ENCODE measurements at regions not wholly inside any gene's neighbourhood (a gene's known extent, or its start where the extent isn't known, plus 50 kb on each side); places are given as distances from the start of the nearest gene placed in this dataset.

DNA sequence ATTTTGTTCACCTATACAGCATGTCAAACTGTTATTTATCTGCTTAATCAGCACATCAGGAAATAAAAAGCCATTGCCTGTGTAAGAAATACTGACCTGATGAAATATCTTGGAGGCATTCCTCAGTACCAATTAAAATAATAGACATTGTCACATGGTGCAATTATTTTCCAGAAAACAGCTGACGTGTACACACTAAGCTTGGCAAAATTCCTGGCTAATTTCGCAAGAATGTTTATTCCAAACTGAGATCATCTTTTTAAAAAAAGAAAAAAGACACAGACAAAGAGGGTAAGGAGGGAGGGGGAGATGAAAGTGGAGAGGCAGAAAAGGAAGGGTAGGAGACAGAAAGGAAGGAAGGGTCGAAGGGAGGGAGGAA lies 61.9 kb upstream of the NFKB1 start:
- DNase-seq (ENCODE audit: low read depth): peak; percentile 86
- no peak overlapping the region for H3K4me3 ChIP-seq (ENCODE audit: low read depth, low read length)

DNA sequence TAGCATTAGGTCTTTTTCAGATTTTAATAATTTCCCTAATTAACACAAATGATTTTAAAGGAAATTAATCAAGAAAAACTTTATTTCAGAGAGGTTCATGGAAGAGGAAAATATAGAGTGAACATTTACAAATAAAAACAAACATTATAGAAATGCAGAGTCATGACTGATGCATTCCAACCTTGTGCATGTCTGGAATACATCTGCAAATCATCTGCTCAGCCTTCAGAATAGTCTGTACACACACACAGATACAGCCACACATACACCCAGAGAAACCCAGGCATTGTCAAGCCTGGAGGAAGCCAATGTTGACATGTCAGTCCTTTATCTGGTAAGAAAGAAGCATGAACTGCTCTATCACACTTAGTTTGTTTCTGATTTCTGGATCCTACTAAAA lies 61.3 kb upstream of the NFKB1 start:
- DNase-seq (ENCODE audit: low read depth): peak; percentile 71
- no peak overlapping the region for H3K4me3 ChIP-seq (ENCODE audit: low read depth, low read length)

DNA sequence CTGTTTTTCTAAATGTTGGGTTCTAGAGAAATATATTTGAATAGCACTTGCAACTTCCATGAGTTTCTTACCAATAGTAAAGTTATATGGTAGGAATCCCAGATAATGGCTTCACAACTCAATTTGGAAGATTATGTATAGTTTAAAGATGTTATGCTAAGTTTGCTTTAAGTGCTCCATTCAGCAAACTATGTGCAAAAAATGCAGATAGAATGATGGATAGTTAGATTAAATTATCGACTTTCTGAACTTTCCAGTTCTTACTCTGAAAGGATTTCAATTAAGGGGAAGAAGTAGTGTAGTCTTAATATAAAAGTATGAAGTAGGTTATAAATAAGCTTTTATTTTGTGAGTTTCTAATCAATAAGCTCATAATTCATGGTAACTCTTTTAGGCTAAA lies 60.7 kb upstream of the NFKB1 start:
- DNase-seq (ENCODE audit: low read depth): no peak
- H3K4me3 ChIP-seq (ENCODE audit: low read depth, low read length): no peak overlapping the region

DNA sequence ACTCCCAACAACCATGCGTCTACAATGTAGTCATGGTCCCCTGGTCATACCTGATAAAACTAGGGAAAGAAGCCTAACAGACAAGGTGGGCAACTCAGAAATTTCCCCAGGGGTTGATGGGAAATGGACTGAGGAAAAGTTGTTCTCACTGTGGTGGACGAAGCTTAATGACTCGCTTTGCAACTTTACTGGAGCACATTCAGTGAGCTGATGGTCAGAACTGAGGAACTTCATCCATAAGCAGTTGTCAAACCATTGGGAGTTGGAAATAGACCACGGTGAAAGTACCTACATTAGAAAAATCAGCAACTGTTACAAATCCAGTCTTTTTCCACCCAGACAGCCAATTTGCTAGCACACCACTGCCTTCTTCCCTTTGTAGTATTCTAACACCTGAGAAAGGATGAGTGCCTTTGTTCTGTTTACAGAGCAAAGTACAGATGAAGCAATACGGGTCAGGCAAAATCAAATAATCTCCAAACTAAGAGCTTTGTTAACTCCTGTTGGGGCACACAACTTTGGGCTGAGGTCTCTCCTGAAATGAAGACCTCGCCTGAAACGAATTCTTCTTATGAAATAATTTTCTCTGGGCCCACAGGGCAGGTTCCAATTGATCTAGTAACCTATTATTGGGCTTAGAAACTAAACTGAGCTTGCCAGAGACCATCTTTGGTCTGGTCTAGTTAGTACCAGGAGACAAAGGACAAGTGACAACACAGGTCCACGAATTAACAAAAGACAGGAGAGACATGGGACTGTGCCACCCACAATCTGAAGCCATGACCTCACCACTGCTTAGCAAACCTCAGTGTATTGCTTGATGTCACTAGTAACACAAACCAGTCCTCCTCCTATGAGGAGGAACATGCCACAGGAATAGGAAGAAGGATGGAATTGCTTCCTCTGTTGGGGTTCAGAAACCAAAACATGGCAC lies 58.9 kb upstream of the NFKB1 start:
- H3K4me3 ChIP-seq (ENCODE audit: low read depth, low read length): no peak overlapping the region
- no peak for DNase-seq (ENCODE audit: low read depth)

DNA sequence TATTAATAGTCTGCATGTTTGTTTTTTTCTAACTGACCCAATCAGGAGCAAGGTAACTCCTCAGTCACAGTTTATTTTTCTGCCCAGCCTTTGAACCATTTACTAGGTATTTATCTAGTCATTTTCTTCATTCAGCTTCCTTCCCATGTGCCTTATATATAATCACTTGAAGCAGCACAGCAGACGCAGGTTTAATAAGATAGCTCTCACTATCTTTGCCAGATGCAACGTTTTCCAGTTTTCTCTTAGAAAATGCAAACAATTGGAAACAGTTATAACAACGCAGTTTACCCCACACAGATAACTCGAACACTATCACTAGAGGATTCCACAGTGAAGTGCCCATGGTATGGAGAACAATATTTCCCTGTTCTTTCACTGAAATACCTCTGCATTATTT lies 56.4 kb upstream of the NFKB1 start:
- no peak overlapping the region for H3K4me3 ChIP-seq (ENCODE audit: low read depth, low read length)
- DNase-seq (ENCODE audit: low read depth): no peak

DNA sequence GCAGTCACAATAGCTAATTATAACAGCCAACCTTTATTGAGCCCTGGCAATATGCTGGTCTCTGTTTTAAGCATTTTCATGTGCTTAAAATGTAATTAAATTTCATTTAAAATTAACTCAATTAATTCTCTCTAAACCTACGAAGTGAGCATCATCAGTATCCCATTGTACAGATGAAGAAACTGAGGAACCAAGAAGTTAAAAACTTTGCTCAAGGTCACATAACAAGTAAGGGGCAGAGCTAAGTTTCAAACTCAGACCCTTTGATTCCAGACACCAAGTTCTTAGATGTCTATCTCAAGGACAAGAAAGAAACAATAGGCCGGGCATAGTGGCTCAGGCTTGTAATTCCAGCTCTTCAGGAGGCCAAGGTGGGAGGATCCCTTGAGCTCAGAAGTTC lies 55.9 kb upstream of the NFKB1 start:
- no peak overlapping the region for H3K4me3 ChIP-seq (ENCODE audit: low read depth, low read length)
- no peak for DNase-seq (ENCODE audit: low read depth)

DNA sequence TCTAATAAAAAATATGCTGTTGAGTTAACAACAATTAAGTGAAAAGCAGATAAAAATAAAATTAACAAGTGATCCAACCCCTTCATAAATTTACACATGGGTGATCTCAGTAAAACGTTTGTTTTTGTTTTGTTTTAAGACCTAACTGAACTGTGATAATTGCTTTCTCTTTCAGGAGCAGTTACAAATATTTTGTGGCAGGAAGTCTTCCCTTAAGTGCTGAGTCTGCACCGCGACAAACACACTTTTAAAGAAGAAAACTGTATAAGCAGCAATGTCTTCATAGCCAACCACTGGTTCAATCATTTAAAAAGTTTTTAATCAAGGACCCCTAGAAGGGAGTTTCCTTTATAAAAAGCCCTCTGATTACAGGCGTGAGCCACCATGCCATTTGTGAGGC lies 53.7 kb upstream of the NFKB1 start:
- DNase-seq (ENCODE audit: low read depth): no peak
- no peak overlapping the region for H3K4me3 ChIP-seq (ENCODE audit: low read depth, low read length)

DNA sequence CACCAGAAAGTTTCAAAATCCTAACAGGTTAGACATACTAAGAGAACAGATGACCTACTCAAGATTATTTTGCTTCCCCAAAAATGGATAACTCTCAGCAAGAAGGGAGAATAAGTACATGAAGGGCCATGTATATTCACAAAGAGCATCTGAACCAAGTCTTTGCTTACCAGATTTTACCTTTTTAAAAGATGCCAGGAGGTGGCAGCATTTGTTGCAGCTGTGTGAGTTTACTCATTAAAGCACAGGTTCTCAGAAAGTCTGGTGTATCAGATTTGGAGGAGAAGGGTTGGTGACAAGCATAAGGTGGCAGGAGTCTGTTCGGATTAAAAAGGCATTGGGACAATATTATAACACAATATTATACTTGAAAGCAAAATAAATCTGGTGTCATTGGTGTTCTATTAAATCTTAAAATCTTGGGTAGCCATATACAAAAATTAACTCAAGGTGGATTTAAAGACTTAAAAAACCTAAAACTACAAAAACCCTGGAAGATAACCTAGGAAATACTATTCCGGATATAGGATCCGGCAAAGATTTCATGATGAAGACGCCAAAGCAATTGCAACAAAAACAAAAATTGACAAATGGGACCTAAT lies 51.3 kb upstream of the NFKB1 start:
- DNase-seq (ENCODE audit: low read depth): no peak
- no peak overlapping the region for H3K4me3 ChIP-seq (ENCODE audit: low read depth, low read length)

DNA sequence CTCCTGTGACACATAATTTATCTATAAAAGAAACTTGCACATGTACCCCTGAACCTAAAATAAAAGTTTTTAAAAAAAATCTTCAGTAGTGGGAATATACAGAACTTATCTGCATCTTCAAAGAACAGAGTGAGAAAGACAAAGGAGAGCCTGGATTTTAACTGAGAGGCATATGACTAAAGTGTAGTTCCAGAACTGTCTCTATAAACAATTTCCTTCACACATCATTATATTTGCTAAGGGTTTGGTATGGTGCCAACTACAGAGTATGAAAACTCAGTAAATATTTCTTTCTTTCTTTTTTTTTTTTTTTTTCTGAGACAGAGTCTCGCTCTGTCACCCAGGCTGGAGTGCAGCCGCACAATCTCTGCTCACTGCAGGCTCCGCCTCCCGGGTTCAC lies 49.9 kb upstream of the NFKB1 start:
- H3K4me3 ChIP-seq (ENCODE audit: low read depth, low read length): no peak overlapping the region
- DNase-seq (ENCODE audit: low read depth): no peak
